Jurkat, Clone E6-1 (cell line): ENCODE measurements at regions not wholly inside any gene's neighbourhood (a gene's known extent, or its start where the extent isn't known, plus 50 kb on each side); places are given as distances from the start of the nearest gene placed in this dataset.
"Not testable (repeated sequence)": the region's sequence is repeated elsewhere in the genome, so short reads cannot be mapped to it uniquely, and the experiment has no call there.

Experiments
- DNase-seq: peaks from one replicate; pipeline ENCODE4 v3.0.0-alpha.2; 2011; ENCODE audit warnings: low read depth, low spot score
- H3K4me3 ChIP-seq: 2 replicates; pipeline ENCODE4 v1.5.1; 2011; ENCODE audit warnings: mild to moderate bottlenecking, low read length, control low read depth, moderate library complexity

- no peak for DNase-seq
- H3K4me3 ChIP-seq: no peak overlapping the region
These were observed 118.7 kb downstream of the HAUS1 start for GRCh38 chr18:46222710-46223360.

- DNase-seq: no peak
- no peak overlapping the region for H3K4me3 ChIP-seq
These were observed 120.1 kb downstream of the HAUS1 start for GRCh38 chr18:46224181-46224775.

- H3K4me3 ChIP-seq: no peak overlapping the region
- DNase-seq: no peak
These were observed 122.3 kb downstream of the HAUS1 start for GRCh38 chr18:46226461-46226860.

GRCh38 chr18:46229641-46230040, 125.5 kb downstream of the HAUS1 start:
- DNase-seq, H3K4me3 ChIP-seq: not testable (repeated sequence)

GRCh38 chr18:46236156-46236555, 132.0 kb downstream of the HAUS1 start:
- no peak for DNase-seq
- no peak overlapping the region for H3K4me3 ChIP-seq

- no peak for DNase-seq
- no peak overlapping the region for H3K4me3 ChIP-seq
These were observed 133.7 kb downstream of the HAUS1 start for GRCh38 chr18:46237891-46238290.

GRCh38 chr18:46239549-46239948, 135.4 kb downstream of the HAUS1 start:
- no peak for DNase-seq
- H3K4me3 ChIP-seq: no peak overlapping the region

GRCh38 chr18:46239998-46240397, 135.8 kb downstream of the HAUS1 start:
- DNase-seq: no peak
- H3K4me3 ChIP-seq: no peak overlapping the region

- not testable (repeated sequence) for DNase-seq, H3K4me3 ChIP-seq
These were observed 137.2 kb downstream of the HAUS1 start for GRCh38 chr18:46241393-46241792.

GRCh38 chr18:46242183-46242582, 138.0 kb downstream of the HAUS1 start:
- H3K4me3 ChIP-seq: no peak overlapping the region

GRCh38 chr18:46243095-46243494, 138.9 kb downstream of the HAUS1 start:
- no peak overlapping the region for H3K4me3 ChIP-seq
- DNase-seq: no peak

More at GRCh38 chr18:46242183-46242582, 138.0 kb downstream of the HAUS1 start:
- no peak for DNase-seq

GRCh38 chr18:46243673-46244072, 139.5 kb downstream of the HAUS1 start:
- no peak for DNase-seq
- no peak overlapping the region for H3K4me3 ChIP-seq

GRCh38 chr18:46246101-46246500, 141.9 kb downstream of the HAUS1 start:
- DNase-seq: no peak
- no peak overlapping the region for H3K4me3 ChIP-seq

- no peak overlapping the region for H3K4me3 ChIP-seq
- DNase-seq: no peak
These were observed 143.8 kb downstream of the HAUS1 start for GRCh38 chr18:46247942-46248341.

- DNase-seq: peak; percentile 80
These were observed 146.1 kb downstream of the HAUS1 start for GRCh38 chr18:46250084-46250811.

GRCh38 chr18:46250812-46251173, 146.6 kb downstream of the HAUS1 start:
- no peak overlapping the region for H3K4me3 ChIP-seq
- no peak for DNase-seq

More at GRCh38 chr18:46250084-46250811, 146.1 kb downstream of the HAUS1 start:
- no peak overlapping the region for H3K4me3 ChIP-seq

- no peak overlapping the region for H3K4me3 ChIP-seq
- no peak for DNase-seq
These were observed 148.6 kb downstream of the HAUS1 start for GRCh38 chr18:46252759-46253158.

GRCh38 chr18:46253498-46253897, 149.3 kb downstream of the HAUS1 start:
- no peak for DNase-seq

GRCh38 chr18:46256078-46256477, 151.9 kb downstream of the HAUS1 start:
- no peak for DNase-seq
- H3K4me3 ChIP-seq: no peak overlapping the region

More at GRCh38 chr18:46253498-46253897, 149.3 kb downstream of the HAUS1 start:
- H3K4me3 ChIP-seq: no peak overlapping the region

GRCh38 chr18:46257366-46257765, 153.2 kb downstream of the HAUS1 start:
- H3K4me3 ChIP-seq: no peak overlapping the region
- no peak for DNase-seq
